Neural crest cell (in vitro differentiated cells): ENCODE measurements at regions not wholly inside any gene's neighbourhood (a gene's known extent, or its start where the extent isn't known, plus 50 kb on each side); places are given as distances from the start of the nearest gene placed in this dataset.

Source experiments
- DNase-seq: peaks from one replicate; pipeline ENCODE4 v3.0.0; 2021; ENCODE audit warnings: low read depth, mixed read lengths, low spot score
- H3K27ac Mint-ChIP-seq: one replicate; pipeline ENCODE4 v1.8.0; 2021; ENCODE audit warnings: mild to moderate bottlenecking, mixed read lengths; ENCODE audit not compliant: unreplicated experiment
- H3K27me3 Mint-ChIP-seq: 2 replicates; pipeline ENCODE4 v1.8.0; 2021; ENCODE audit warnings: low read depth, mild to moderate bottlenecking, mixed read lengths
- H3K36me3 Mint-ChIP-seq: 2 replicates; pipeline ENCODE4 v1.8.0; 2021; ENCODE audit warnings: low read depth, mild to moderate bottlenecking, mixed read lengths
- H3K4me1 Mint-ChIP-seq: 2 replicates; pipeline ENCODE4 v1.8.0; 2021; ENCODE audit warnings: mixed read lengths
- H3K4me3 Mint-ChIP-seq: one replicate; pipeline ENCODE4 v1.8.0; 2021; ENCODE audit warnings: mild to moderate bottlenecking, mixed read lengths
- H3K9me3 Mint-ChIP-seq: 2 replicates; pipeline ENCODE4 v1.8.0; 2021; ENCODE audit warnings: mixed read lengths
- CTCF ChIP-seq: fragments of 200-600 bp; sonication (generic); conservative IDR thresholded peaks from 2 replicates; pipeline ENCODE4 v1.5.0; 2021; ENCODE audit warnings: antibody characterized with exemption, mild to moderate bottlenecking

- H3K9me3 Mint-ChIP-seq = peaks cover 8% of the 10 kb centered on the region
These were observed 55.2 kb upstream of the PREP start for GRCh38 chr6:105458084-105458483.

GRCh38 chr6:105453968-105454367 is 51.1 kb upstream of the PREP start:
- no peak for TF ChIP-seq CTCF
- no peaks in the 10 kb centered on the region for H3K27me3 Mint-ChIP-seq

More at GRCh38 chr6:105458084-105458483, 55.2 kb upstream of the PREP start:
- Mint-ChIP-seq H3K4me3 (no peak overlapping the region), H3K27me3 (no peaks in the 10 kb centered on the region), H3K36me3 (peaks cover 2% of the 10 kb centered on the region), H3K4me1 (peaks cover 45% of the 10 kb centered on the region), H3K27ac (no peak overlapping the region)
- DNase-seq = no peak
- no peak for TF ChIP-seq CTCF

GRCh38 chr6:105452924-105453756 is 50.3 kb upstream of the PREP start:
- peak overlapping the region; percentile 34 for H3K4me3 Mint-ChIP-seq
- no peaks in the 10 kb centered on the region for H3K36me3 Mint-ChIP-seq

More at GRCh38 chr6:105453968-105454367, 51.1 kb upstream of the PREP start:
- peaks cover 53% of the 10 kb centered on the region for H3K4me1 Mint-ChIP-seq
- peak overlapping the region; percentile 95 for H3K27ac Mint-ChIP-seq
- peaks cover 4% of the 10 kb centered on the region for H3K9me3 Mint-ChIP-seq
- no peak for DNase-seq
- no peaks in the 10 kb centered on the region for H3K36me3 Mint-ChIP-seq
- peak overlapping the region; percentile 34 for H3K4me3 Mint-ChIP-seq

More at GRCh38 chr6:105452924-105453756, 50.3 kb upstream of the PREP start:
- DNase-seq = no peak
- Mint-ChIP-seq H3K27ac (peak overlapping the region; percentile 65), H3K9me3 (peaks cover 4% of the 10 kb centered on the region), H3K4me1 (peaks cover 50% of the 10 kb centered on the region), H3K27me3 (no peaks in the 10 kb centered on the region)
- no peak for TF ChIP-seq CTCF
